ENCODE measurements at regions not wholly inside any gene's neighbourhood (a gene's known extent, or its start where the extent isn't known, plus 50 kb on each side); places are given as distances from the start of the nearest gene placed in this dataset.

DNA sequence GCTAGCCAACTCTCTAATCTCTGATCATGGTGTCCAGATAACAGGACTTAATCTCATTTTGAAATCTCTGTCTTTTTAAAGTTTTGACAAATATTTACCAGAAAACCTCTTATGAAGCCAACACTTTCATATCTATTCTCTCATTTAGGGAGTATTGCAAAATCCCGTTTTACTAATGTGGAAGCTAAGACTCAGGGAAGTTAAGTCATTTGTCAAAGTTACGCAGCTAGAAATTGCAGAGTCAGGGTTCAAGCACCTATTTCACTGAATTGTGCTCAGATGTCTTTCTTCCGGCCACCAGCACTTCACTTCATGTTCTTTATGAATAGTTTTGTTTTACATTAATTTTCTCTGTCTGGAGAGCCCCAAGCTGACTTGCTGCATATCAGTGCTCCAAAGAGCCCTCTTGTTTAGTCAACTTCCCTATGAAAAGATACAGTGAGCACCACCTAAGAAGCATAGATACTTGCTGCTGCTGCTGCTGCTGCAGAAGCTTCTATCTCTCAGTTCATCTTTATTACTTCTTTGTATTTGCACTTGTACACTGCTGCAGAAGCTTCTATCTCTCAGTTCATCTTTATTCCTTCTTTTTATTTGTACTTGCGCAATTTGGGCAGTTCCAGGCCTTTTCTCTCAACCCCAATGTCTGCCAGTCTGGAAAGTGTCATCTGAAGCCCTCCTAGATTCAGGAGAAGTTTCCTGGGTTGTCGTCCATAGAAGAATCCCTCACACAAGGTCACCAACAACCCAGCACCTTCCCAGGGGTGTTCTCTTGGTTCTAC, 329.7 kb downstream of the MAFB start:
- no peaks in the 10 kb centered on the region for H3K4me1 Mint-ChIP-seq
- Histone ChIP-seq H3K9me3 (ENCODE audit: control insufficient read depth in 2 of 2, low read length in 2 of 2) (no peaks in the 10 kb centered on the region), H3K36me3 (ENCODE audit: control insufficient read depth, insufficient read depth, low read length) (no peaks in the 10 kb centered on the region), H3K27ac (ENCODE audit: insufficient read depth, low read length, poor library complexity, severe bottlenecking) (no peak overlapping the region), H3K4me1 (ENCODE audit: control insufficient read depth, insufficient read depth, low read length, poor library complexity, severe bottlenecking) (no peaks in the 10 kb centered on the region), H3K27me3 (ENCODE audit: control insufficient read depth, insufficient read depth, low read length) (no peaks in the 10 kb centered on the region), H3K4me3 (ENCODE audit: low read depth, low read length) (no peak overlapping the region)
- H3K4me3 Mint-ChIP-seq = no peak overlapping the region
- ATAC-seq (ENCODE audit: low read depth in 2 of 2) = no peak
- H3K9me3 Mint-ChIP-seq = peaks cover 0 to 7% (median 0%) of the 10 kb centered on the region in 7 donors
- H3K27ac Mint-ChIP-seq = no peak overlapping the region
- DNase-seq = no peak
- H3K27me3 Mint-ChIP-seq = peaks cover 4% of the 10 kb centered on the region
- no peaks in the 10 kb centered on the region for H3K36me3 Mint-ChIP-seq

DNA sequence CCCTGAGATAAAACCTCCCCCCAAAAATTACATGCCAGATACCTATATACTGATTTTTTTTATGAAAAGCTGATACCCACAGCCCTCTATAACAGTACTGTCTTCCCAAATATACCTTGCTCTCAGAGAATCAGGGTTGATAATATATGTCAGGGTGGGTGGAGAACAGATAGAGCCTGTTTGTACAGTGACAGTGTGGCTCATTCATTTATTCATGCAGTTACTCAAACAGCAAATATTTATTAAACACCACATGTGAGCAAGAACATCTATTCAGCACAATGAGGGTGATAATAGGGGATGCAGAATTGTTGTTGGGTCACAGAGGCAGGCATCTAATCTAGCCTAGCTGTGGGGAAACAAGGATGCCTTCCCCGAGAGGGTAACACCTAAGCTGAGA, 334.2 kb downstream of the MAFB start:
- no peak for DNase-seq

GRCh38 chr20:40343390-40343789, 345.6 kb downstream of the MAFB start:
- Mint-ChIP-seq H3K27me3 (peaks cover 4% of the 10 kb centered on the region), H3K4me3 (no peak overlapping the region), H3K36me3 (no peaks in the 10 kb centered on the region), H3K4me1 (no peaks in the 10 kb centered on the region), H3K27ac (no peak overlapping the region), H3K9me3 (peaks cover 0 to 34% (median 9%) of the 10 kb centered on the region in 7 donors)
- Histone ChIP-seq H3K27me3 (ENCODE audit: control insufficient read depth, insufficient read depth, low read length) (no peaks in the 10 kb centered on the region), H3K27ac (ENCODE audit: insufficient read depth, low read length, poor library complexity, severe bottlenecking) (no peak overlapping the region), H3K4me3 (ENCODE audit: low read depth, low read length) (no peak overlapping the region), H3K9me3 (ENCODE audit: control insufficient read depth in 2 of 2, low read length in 2 of 2) (peaks cover 6 to 10% of the 10 kb centered on the region in 2 experiments), H3K36me3 (ENCODE audit: control insufficient read depth, insufficient read depth, low read length) (no peaks in the 10 kb centered on the region), H3K4me1 (ENCODE audit: control insufficient read depth, insufficient read depth, low read length, poor library complexity, severe bottlenecking) (no peaks in the 10 kb centered on the region)
- DNase-seq (no peak), ATAC-seq (ENCODE audit: low read depth in 2 of 2) (no peak)

More for the DNA sequence above, 334.2 kb downstream of the MAFB start:
- H3K27me3 ChIP-seq (ENCODE audit: control insufficient read depth, insufficient read depth, low read length) = no peaks in the 10 kb centered on the region
- Mint-ChIP-seq H3K4me3 (no peak overlapping the region), H3K27me3 (peaks cover 2% of the 10 kb centered on the region), H3K4me1 (no peaks in the 10 kb centered on the region), H3K36me3 (no peaks in the 10 kb centered on the region), H3K9me3 (peaks cover 0 to 3% (median 0%) of the 10 kb centered on the region in 7 donors), H3K27ac (no peak overlapping the region)
- H3K9me3 ChIP-seq (ENCODE audit: control insufficient read depth in 2 of 2, low read length in 2 of 2) = no peaks in the 10 kb centered on the region
- H3K27ac ChIP-seq (ENCODE audit: insufficient read depth, low read length, poor library complexity, severe bottlenecking) = no peak overlapping the region
- H3K4me1 ChIP-seq (ENCODE audit: control insufficient read depth, insufficient read depth, low read length, poor library complexity, severe bottlenecking) = no peaks in the 10 kb centered on the region
- H3K4me3 ChIP-seq (ENCODE audit: low read depth, low read length) = no peak overlapping the region
- H3K36me3 ChIP-seq (ENCODE audit: control insufficient read depth, insufficient read depth, low read length) = no peaks in the 10 kb centered on the region
- ATAC-seq (ENCODE audit: low read depth in 2 of 2) = no peak

DNA sequence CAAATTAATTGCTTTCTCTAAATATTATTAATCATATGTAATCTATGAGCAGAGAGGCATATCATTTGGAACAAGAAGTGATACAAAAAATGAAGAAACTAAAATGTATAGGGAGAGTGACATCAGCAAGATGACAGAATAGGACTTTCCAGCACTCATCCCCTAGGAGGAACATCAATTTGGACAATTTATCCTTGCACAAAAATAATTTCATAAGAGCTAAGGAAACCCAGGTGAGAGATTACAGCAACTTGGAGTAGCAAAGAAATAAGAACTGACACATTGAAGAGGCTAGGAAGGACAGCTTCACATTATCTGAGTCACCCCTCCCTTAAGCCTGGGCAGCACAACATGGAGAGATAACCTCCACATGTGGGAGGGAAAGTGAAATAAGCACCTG, 347.5 kb downstream of the MAFB start:
- no peak for ATAC-seq (ENCODE audit: low read depth in 2 of 2)
- Mint-ChIP-seq H3K4me1 (no peaks in the 10 kb centered on the region), H3K27me3 (peaks cover 4% of the 10 kb centered on the region), H3K27ac (no peak overlapping the region), H3K36me3 (no peaks in the 10 kb centered on the region), H3K4me3 (no peak overlapping the region), H3K9me3 (peaks cover 0 to 28% (median 8%) of the 10 kb centered on the region in 7 donors)
- Histone ChIP-seq H3K27ac (ENCODE audit: insufficient read depth, low read length, poor library complexity, severe bottlenecking) (no peak overlapping the region), H3K4me3 (ENCODE audit: low read depth, low read length) (no peak overlapping the region), H3K27me3 (ENCODE audit: control insufficient read depth, insufficient read depth, low read length) (no peaks in the 10 kb centered on the region), H3K36me3 (ENCODE audit: control insufficient read depth, insufficient read depth, low read length) (no peaks in the 10 kb centered on the region), H3K9me3 (ENCODE audit: control insufficient read depth in 2 of 2, low read length in 2 of 2) (peaks cover 6 to 10% of the 10 kb centered on the region in 2 experiments), H3K4me1 (ENCODE audit: control insufficient read depth, insufficient read depth, low read length, poor library complexity, severe bottlenecking) (no peaks in the 10 kb centered on the region)
- DNase-seq = no peak

GRCh38 chr20:40339661-40340449, 349.2 kb downstream of the MAFB start:
- peak in 1 of 2 donors; percentile 28 for ATAC-seq (ENCODE audit: low read depth in 2 of 2)
- Histone ChIP-seq H3K36me3 (ENCODE audit: control insufficient read depth, insufficient read depth, low read length) (no peaks in the 10 kb centered on the region), H3K27me3 (ENCODE audit: control insufficient read depth, insufficient read depth, low read length) (no peaks in the 10 kb centered on the region), H3K27ac (ENCODE audit: insufficient read depth, low read length, poor library complexity, severe bottlenecking) (no peak overlapping the region), H3K4me3 (ENCODE audit: low read depth, low read length) (no peak overlapping the region), H3K4me1 (ENCODE audit: control insufficient read depth, insufficient read depth, low read length, poor library complexity, severe bottlenecking) (no peaks in the 10 kb centered on the region), H3K9me3 (ENCODE audit: control insufficient read depth in 2 of 2, low read length in 2 of 2) (peaks cover 6 to 10% of the 10 kb centered on the region in 2 experiments)
- DNase-seq = no peak
- Mint-ChIP-seq H3K36me3 (no peaks in the 10 kb centered on the region), H3K27ac (no peak overlapping the region), H3K4me1 (no peaks in the 10 kb centered on the region), H3K9me3 (peaks cover 0 to 21% (median 6%) of the 10 kb centered on the region in 7 donors), H3K27me3 (peaks cover 4% of the 10 kb centered on the region), H3K4me3 (no peak overlapping the region)

- H3K4me3 Mint-ChIP-seq = no peak overlapping the region
- Histone ChIP-seq H3K27me3 (ENCODE audit: control insufficient read depth, insufficient read depth, low read length) (no peaks in the 10 kb centered on the region), H3K9me3 (ENCODE audit: control insufficient read depth in 2 of 2, low read length in 2 of 2) (no peaks in the 10 kb centered on the region), H3K36me3 (ENCODE audit: control insufficient read depth, insufficient read depth, low read length) (no peaks in the 10 kb centered on the region), H3K4me1 (ENCODE audit: control insufficient read depth, insufficient read depth, low read length, poor library complexity, severe bottlenecking) (no peaks in the 10 kb centered on the region), H3K4me3 (ENCODE audit: low read depth, low read length) (no peak overlapping the region), H3K27ac (ENCODE audit: insufficient read depth, low read length, poor library complexity, severe bottlenecking) (no peak overlapping the region)
- DNase-seq (no peak), ATAC-seq (ENCODE audit: low read depth in 2 of 2) (no peak)
- H3K9me3 Mint-ChIP-seq = peaks cover 0 to 6% (median 2%) of the 10 kb centered on the region in 7 donors
- no peaks in the 10 kb centered on the region for H3K4me1 Mint-ChIP-seq
- H3K27ac Mint-ChIP-seq = no peak overlapping the region
- no peaks in the 10 kb centered on the region for H3K27me3 Mint-ChIP-seq
- no peaks in the 10 kb centered on the region for H3K36me3 Mint-ChIP-seq
Measured at GRCh38 chr20:40336533-40336932, 352.5 kb downstream of the MAFB start.

- H3K4me3 ChIP-seq (ENCODE audit: low read depth, low read length) = no peak overlapping the region
- Mint-ChIP-seq H3K4me3 (no peak overlapping the region), H3K4me1 (no peaks in the 10 kb centered on the region), H3K9me3 (peaks cover 0 to 6% (median under 1%) of the 10 kb centered on the region in 7 donors), H3K27ac (no peak overlapping the region), H3K36me3 (no peaks in the 10 kb centered on the region), H3K27me3 (no peaks in the 10 kb centered on the region)
- ATAC-seq (ENCODE audit: low read depth in 2 of 2) = no peak
- no peak overlapping the region for H3K27ac ChIP-seq (ENCODE audit: insufficient read depth, low read length, poor library complexity, severe bottlenecking)
- H3K9me3 ChIP-seq (ENCODE audit: control insufficient read depth in 2 of 2, low read length in 2 of 2) = no peaks in the 10 kb centered on the region
- no peak for DNase-seq
- H3K27me3 ChIP-seq (ENCODE audit: control insufficient read depth, insufficient read depth, low read length) = no peaks in the 10 kb centered on the region
- no peaks in the 10 kb centered on the region for H3K36me3 ChIP-seq (ENCODE audit: control insufficient read depth, insufficient read depth, low read length)
- no peaks in the 10 kb centered on the region for H3K4me1 ChIP-seq (ENCODE audit: control insufficient read depth, insufficient read depth, low read length, poor library complexity, severe bottlenecking)
Measured at GRCh38 chr20:40335901-40336351, 353.1 kb downstream of the MAFB start.

All from CD4-positive, CD25-positive, alpha-beta regulatory T cell (primary cell).